Progenitor cell of endocrine pancreas (in vitro differentiated cells): ENCODE measurements at regions not wholly inside any gene's neighbourhood (a gene's known extent, or its start where the extent isn't known, plus 50 kb on each side); places are given as distances from the start of the nearest gene placed in this dataset.

Experiments used
- DNase-seq: peaks from one replicate; pipeline ENCODE4 v3.0.0; 2021; ENCODE audit warnings: low spot score; ENCODE audit not compliant: unreplicated experiment
- H3K27ac Mint-ChIP-seq: 2 replicates; pipeline ENCODE4 v1.8.0; 2021; ENCODE audit warnings: mild to moderate bottlenecking, moderate library complexity, mixed read lengths
- H3K27me3 Mint-ChIP-seq: 2 replicates; pipeline ENCODE4 v1.8.0; 2021; ENCODE audit warnings: mixed read lengths
- H3K36me3 Mint-ChIP-seq: 2 replicates; pipeline ENCODE4 v1.8.0; 2022; ENCODE audit warnings: mixed read lengths; ENCODE audit not compliant: insufficient read depth
- H3K4me1 Mint-ChIP-seq: 2 replicates; pipeline ENCODE4 v1.8.0; 2021; ENCODE audit warnings: low read depth, mixed read lengths
- H3K4me3 Mint-ChIP-seq: 2 replicates; pipeline ENCODE4 v1.8.0; 2021; ENCODE audit warnings: low read depth, mild to moderate bottlenecking, moderate library complexity, mixed read lengths
- H3K9me3 Mint-ChIP-seq: 2 replicates; pipeline ENCODE4 v1.8.0; 2021; ENCODE audit warnings: low read depth, mixed read lengths
- TF ChIP-seq, protein P1 (sequence below): fragments of 200-600 bp; sonication (generic); IDR thresholded peaks from one replicate; pipeline ENCODE4 v1.5.0; 2021; ENCODE audit warnings: antibody characterized with exemption, mild to moderate bottlenecking; ENCODE audit not compliant: unreplicated experiment

DNA sequence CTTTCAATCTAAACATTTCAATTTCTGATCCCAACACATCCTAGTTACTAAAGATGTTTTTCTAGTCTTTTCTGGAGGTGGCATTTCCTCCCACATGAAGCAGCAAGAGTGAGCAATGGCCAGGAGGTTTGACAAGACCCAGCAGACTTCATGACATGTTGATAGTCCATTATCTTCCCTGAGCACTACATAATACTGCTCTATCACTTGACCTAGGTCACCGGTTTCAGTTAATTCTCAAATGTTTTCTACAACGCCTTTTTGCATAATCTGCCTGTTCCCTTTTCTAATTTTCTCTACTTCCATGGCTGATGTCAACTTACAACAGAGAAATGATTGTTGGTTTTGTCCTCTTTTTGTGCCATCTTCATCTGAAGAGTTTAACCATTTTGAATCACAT, 62.0 kb upstream of the GPRIN3 start:
- no peak overlapping the region for H3K27ac Mint-ChIP-seq
- H3K36me3 Mint-ChIP-seq: no peaks in the 10 kb centered on the region
- H3K9me3 Mint-ChIP-seq: peaks cover 10% of the 10 kb centered on the region
- no peaks in the 10 kb centered on the region for H3K27me3 Mint-ChIP-seq
- no peaks in the 10 kb centered on the region for H3K4me1 Mint-ChIP-seq
- TF ChIP-seq, protein P1, sequence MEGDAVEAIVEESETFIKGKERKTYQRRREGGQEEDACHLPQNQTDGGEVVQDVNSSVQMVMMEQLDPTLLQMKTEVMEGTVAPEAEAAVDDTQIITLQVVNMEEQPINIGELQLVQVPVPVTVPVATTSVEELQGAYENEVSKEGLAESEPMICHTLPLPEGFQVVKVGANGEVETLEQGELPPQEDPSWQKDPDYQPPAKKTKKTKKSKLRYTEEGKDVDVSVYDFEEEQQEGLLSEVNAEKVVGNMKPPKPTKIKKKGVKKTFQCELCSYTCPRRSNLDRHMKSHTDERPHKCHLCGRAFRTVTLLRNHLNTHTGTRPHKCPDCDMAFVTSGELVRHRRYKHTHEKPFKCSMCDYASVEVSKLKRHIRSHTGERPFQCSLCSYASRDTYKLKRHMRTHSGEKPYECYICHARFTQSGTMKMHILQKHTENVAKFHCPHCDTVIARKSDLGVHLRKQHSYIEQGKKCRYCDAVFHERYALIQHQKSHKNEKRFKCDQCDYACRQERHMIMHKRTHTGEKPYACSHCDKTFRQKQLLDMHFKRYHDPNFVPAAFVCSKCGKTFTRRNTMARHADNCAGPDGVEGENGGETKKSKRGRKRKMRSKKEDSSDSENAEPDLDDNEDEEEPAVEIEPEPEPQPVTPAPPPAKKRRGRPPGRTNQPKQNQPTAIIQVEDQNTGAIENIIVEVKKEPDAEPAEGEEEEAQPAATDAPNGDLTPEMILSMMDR: no peak
- DNase-seq: no peak
- no peak overlapping the region for H3K4me3 Mint-ChIP-seq

DNA sequence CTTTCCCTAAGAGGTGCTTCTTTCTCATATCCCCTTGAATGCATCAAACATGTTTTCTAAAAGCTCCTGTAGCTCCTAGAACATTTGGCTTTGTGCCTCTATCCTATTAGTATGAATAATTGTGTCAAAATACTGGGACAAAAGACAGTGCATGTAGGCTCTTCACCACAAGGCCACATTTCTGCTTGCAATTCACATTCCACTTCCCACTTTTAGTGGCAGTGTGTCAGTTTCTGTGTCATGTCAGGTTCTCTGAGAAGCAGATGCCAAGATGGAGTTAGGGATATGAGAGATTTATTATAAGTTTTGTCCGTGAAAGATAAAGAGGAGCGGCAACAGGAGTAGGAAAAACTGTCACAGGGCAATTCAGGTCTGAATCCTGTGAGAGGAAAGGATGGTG, 61.3 kb upstream of the GPRIN3 start:
- H3K9me3 Mint-ChIP-seq: peaks cover 10% of the 10 kb centered on the region
- H3K27ac Mint-ChIP-seq: no peak overlapping the region
- TF ChIP-seq, protein P1: no peak

DNA sequence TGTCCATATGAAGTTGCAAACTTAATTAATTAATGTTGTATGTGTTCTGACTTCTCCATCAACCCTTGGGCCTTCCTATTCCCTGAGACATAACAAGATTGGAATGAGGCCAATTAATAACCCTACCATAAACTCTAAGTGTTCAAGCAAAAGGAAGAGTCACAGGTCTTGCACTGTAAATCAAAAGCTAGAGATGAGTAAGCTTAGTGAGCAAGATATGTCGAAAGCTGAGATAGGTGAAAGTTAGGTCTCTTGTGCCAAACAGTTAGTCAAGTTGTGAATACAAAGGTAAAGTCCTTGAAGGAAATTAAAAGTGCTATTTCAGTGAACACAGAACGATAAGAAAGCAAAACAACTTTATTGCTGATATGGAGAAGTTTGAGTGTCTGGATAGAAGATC, 58.2 kb upstream of the GPRIN3 start:
- no peaks in the 10 kb centered on the region for H3K27me3 Mint-ChIP-seq
- H3K4me3 Mint-ChIP-seq: no peak overlapping the region
- H3K9me3 Mint-ChIP-seq: peaks cover 10% of the 10 kb centered on the region
- no peaks in the 10 kb centered on the region for H3K36me3 Mint-ChIP-seq
- no peak overlapping the region for H3K27ac Mint-ChIP-seq
- TF ChIP-seq, protein P1: no peak
- no peaks in the 10 kb centered on the region for H3K4me1 Mint-ChIP-seq
- DNase-seq: no peak

More for the DNA sequence above, 61.3 kb upstream of the GPRIN3 start:
- Mint-ChIP-seq H3K27me3 (no peaks in the 10 kb centered on the region), H3K4me1 (no peaks in the 10 kb centered on the region), H3K4me3 (no peak overlapping the region), H3K36me3 (no peaks in the 10 kb centered on the region)
- DNase-seq: no peak

DNA sequence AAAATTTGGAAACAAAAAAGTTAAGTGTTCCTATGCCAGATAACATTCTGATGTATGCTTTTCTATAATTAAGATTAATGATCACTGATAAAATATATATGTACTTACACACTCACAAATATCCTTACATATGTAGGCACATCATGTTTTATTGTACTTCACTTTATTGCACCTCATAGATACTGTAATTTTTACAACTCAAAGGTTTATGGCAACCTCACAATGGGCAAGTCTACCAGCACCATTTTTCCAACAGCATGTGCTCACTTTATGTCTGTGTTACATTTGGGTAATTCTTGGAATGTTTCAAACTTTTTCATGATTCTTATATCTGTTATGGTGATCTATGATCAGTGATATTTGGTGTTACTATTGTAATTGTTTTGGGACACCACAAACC, 57.8 kb upstream of the GPRIN3 start:
- Mint-ChIP-seq H3K27me3 (no peaks in the 10 kb centered on the region), H3K4me1 (no peaks in the 10 kb centered on the region), H3K4me3 (no peak overlapping the region), H3K36me3 (no peaks in the 10 kb centered on the region), H3K27ac (no peak overlapping the region), H3K9me3 (peaks cover 10% of the 10 kb centered on the region)
- no peak for DNase-seq
- TF ChIP-seq, protein P1: no peak

DNA sequence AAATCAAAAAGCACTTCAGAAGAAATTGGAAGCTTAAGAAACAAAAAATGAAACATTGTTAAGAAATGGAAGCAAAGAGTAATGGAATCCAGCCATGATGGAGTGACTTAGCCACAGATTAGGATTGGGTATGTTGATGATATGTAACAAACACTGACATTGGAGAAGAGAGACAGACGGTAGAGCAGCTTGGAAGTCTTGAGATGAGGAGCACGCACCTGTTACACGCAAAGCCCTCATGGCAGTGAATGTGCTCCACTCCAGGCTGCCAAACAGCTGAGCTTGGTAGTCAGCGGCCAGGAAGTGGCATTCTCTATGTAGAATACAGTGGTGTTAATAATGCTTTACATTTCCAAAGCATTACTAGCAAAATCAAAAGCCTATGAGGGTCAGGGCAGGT, 56.9 kb upstream of the GPRIN3 start:
- no peaks in the 10 kb centered on the region for H3K27me3 Mint-ChIP-seq
- no peaks in the 10 kb centered on the region for H3K36me3 Mint-ChIP-seq
- no peak overlapping the region for H3K4me3 Mint-ChIP-seq
- peaks cover 10% of the 10 kb centered on the region for H3K9me3 Mint-ChIP-seq
- no peaks in the 10 kb centered on the region for H3K4me1 Mint-ChIP-seq
- H3K27ac Mint-ChIP-seq: no peak overlapping the region
- DNase-seq: no peak
- TF ChIP-seq, protein P1: no peak
